ENCODE measurements at regions not wholly inside any gene's neighbourhood (a gene's known extent, or its start where the extent isn't known, plus 50 kb on each side); places are given as distances from the start of the nearest gene placed in this dataset.

GRCh38 chr2:142596334-142597088, 281.0 kb upstream of the KYNU start:
- ChIA-PET POLR2A (no interaction called here), CTCF (interaction anchor here (1.1 kb wide), 1 partner anchor 385 kb away, joined by 3 read pairs; no protein-coding TSS in a partner anchor)
- Histone ChIP-seq H3K4me2 (replicated peaks; ENCODE audit: low read depth, low read length, poor library complexity, severe bottlenecking) (no peak overlapping the region), H3K4me3 (ENCODE audit: control extremely low read depth in 1 of 5, extremely low read depth in 1 of 5, insufficient read depth in 1 of 5, low read depth in 2 of 5, low read length in 4 of 5) (no peak overlapping the region), H3K9ac (ENCODE audit: low read length) (no peak overlapping the region), H3K79me2 (ENCODE audit: control insufficient read depth, insufficient read depth, low read length) (no peaks in the 10 kb centered on the region), H2AFZ (ENCODE audit: insufficient read depth, low read depth, low read length, poor library complexity, severe bottlenecking) (no peak overlapping the region), H3K4me1 (ENCODE audit: control insufficient read depth in 2 of 2, insufficient read depth in 2 of 2, low read length in 2 of 2) (no peaks in the 10 kb centered on the region), H3K27me3 (replicated peaks in 1 of 4; ENCODE audit: control extremely low read depth in 1 of 4, control insufficient read depth in 3 of 4, insufficient read depth in 4 of 4, low read length in 3 of 4) (no peaks in the 10 kb centered on the region), H3K36me3 (replicated peaks in 1 of 2; ENCODE audit: control extremely low read depth in 1 of 2, control insufficient read depth in 1 of 2, extremely low read depth in 1 of 2, insufficient read depth in 2 of 2, low read length in 1 of 2) (no peaks in the 10 kb centered on the region), H4K20me1 (ENCODE audit: control insufficient read depth, insufficient read depth, low read length, poor library complexity, severe bottlenecking) (no peaks in the 10 kb centered on the region), H3K9me3 (ENCODE audit: control extremely low read depth in 1 of 3, control insufficient read depth in 2 of 3, insufficient read depth in 1 of 3, low read length in 2 of 3) (no peaks in the 10 kb centered on the region), H3K27ac (ENCODE audit: low read length in 2 of 2) (no peak overlapping the region)
- intact Hi-C loops (cut with micrococcal nuclease) = no loop called here
- ATAC-seq (ENCODE audit: low read depth) (no peak), DNase-seq (no peak)
- Mint-ChIP-seq H3K27me3 (peaks cover 10% of the 10 kb centered on the region), H3K4me1 (no peaks in the 10 kb centered on the region), H3K27ac (no peak overlapping the region), H3K9me3 (ENCODE audit: insufficient read depth) (no peaks in the 10 kb centered on the region), H3K4me3 (no peak overlapping the region)
- 100% methylated on average over 1 of the region's 2 CpGs for WGBS (ENCODE audit: insufficient coverage)
- TF ChIP-seq CTCF (IDR thresholded peaks at IDR 0.05) = no peak
- no peak for TF ChIP-seq EZH2 (IDR thresholded peaks at IDR 0.05; ENCODE audit: borderline replicate concordance, insufficient read depth, low read depth, low read length, poor library complexity, severe bottlenecking)

- H3K79me2 ChIP-seq (ENCODE audit: control insufficient read depth, insufficient read depth, low read length) = no peaks in the 10 kb centered on the region
- no peak overlapping the region for H3K4me3 ChIP-seq (ENCODE audit: control extremely low read depth in 1 of 5, extremely low read depth in 1 of 5, insufficient read depth in 1 of 5, low read depth in 2 of 5, low read length in 4 of 5)
- no peaks in the 10 kb centered on the region for H3K9me3 ChIP-seq (ENCODE audit: control extremely low read depth in 1 of 3, control insufficient read depth in 2 of 3, insufficient read depth in 1 of 3, low read length in 2 of 3)
- H3K27me3 Mint-ChIP-seq = peaks cover 5% of the 10 kb centered on the region
- ATAC-seq (ENCODE audit: low read depth) = no peak
- intact Hi-C loops (cut with micrococcal nuclease) = no loop called here
- H3K4me1 ChIP-seq (ENCODE audit: control insufficient read depth in 2 of 2, insufficient read depth in 2 of 2, low read length in 2 of 2) = no peaks in the 10 kb centered on the region
- no peaks in the 10 kb centered on the region for H4K20me1 ChIP-seq (ENCODE audit: control insufficient read depth, insufficient read depth, low read length, poor library complexity, severe bottlenecking)
- H3K27ac ChIP-seq (ENCODE audit: low read length in 2 of 2) = no peak overlapping the region
- no peaks in the 10 kb centered on the region for H3K4me1 Mint-ChIP-seq
- H3K4me3 Mint-ChIP-seq = no peak overlapping the region
- CTCF ChIA-PET = no interaction called here
- H3K27me3 ChIP-seq (replicated peaks in 1 of 4; ENCODE audit: control extremely low read depth in 1 of 4, control insufficient read depth in 3 of 4, insufficient read depth in 4 of 4, low read length in 3 of 4) = no peaks in the 10 kb centered on the region
- H3K36me3 ChIP-seq (replicated peaks in 1 of 2; ENCODE audit: control extremely low read depth in 1 of 2, control insufficient read depth in 1 of 2, extremely low read depth in 1 of 2, insufficient read depth in 2 of 2, low read length in 1 of 2) = no peaks in the 10 kb centered on the region
- H3K27ac Mint-ChIP-seq = no peak overlapping the region
- no peak overlapping the region for H3K4me2 ChIP-seq (replicated peaks; ENCODE audit: low read depth, low read length, poor library complexity, severe bottlenecking)
- POLR2A ChIA-PET = no interaction called here
- no peak overlapping the region for H3K9ac ChIP-seq (ENCODE audit: low read length)
- no peak overlapping the region for H2AFZ ChIP-seq (ENCODE audit: insufficient read depth, low read depth, low read length, poor library complexity, severe bottlenecking)
- no peak for TF ChIP-seq EZH2 (IDR thresholded peaks at IDR 0.05; ENCODE audit: borderline replicate concordance, insufficient read depth, low read depth, low read length, poor library complexity, severe bottlenecking)
- no peak for TF ChIP-seq CTCF (IDR thresholded peaks at IDR 0.05)
- no peak for DNase-seq
- H3K9me3 Mint-ChIP-seq (ENCODE audit: insufficient read depth) = no peaks in the 10 kb centered on the region
- no CpG with 5 or more reads among the region's 2 CpGs for WGBS (ENCODE audit: insufficient coverage)
These were observed 282.5 kb upstream of the KYNU start for GRCh38 chr2:142594935-142595334.

Measured in B cell (primary cell).